ENCODE measurements at regions not wholly inside any gene's neighbourhood (a gene's known extent, or its start where the extent isn't known, plus 50 kb on each side); places are given as distances from the start of the nearest gene placed in this dataset.

DNA sequence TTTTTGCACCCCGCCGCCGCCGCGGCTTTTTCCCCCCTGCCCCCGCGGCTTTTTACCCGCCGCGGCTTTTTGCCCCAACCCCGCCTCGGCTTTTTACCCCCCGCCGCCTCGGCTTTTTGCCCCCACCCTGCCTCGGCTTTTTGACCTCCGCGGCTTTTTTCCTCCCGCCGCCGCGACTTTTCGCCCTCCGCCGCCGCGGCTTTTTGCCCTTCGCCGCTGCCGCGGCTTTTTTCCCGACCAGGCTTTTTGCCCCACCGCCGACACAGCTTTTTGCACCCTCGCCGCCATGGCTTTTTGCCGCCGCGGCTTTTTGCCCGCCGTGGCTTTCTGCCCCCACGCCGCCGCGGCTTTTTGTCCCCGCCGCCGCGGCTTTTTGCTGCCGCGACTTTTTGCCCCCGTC, 137.0 kb upstream of the TP53TG3D start:
- TF ChIP-seq, protein P1, sequence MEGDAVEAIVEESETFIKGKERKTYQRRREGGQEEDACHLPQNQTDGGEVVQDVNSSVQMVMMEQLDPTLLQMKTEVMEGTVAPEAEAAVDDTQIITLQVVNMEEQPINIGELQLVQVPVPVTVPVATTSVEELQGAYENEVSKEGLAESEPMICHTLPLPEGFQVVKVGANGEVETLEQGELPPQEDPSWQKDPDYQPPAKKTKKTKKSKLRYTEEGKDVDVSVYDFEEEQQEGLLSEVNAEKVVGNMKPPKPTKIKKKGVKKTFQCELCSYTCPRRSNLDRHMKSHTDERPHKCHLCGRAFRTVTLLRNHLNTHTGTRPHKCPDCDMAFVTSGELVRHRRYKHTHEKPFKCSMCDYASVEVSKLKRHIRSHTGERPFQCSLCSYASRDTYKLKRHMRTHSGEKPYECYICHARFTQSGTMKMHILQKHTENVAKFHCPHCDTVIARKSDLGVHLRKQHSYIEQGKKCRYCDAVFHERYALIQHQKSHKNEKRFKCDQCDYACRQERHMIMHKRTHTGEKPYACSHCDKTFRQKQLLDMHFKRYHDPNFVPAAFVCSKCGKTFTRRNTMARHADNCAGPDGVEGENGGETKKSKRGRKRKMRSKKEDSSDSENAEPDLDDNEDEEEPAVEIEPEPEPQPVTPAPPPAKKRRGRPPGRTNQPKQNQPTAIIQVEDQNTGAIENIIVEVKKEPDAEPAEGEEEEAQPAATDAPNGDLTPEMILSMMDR (IDR thresholded peaks at IDR 0.05; ENCODE audit: low read depth, low read length, poor library complexity, severe bottlenecking): no peak
- TF ChIP-seq EZH2phosphoT487 (IDR thresholded peaks at IDR 0.05; ENCODE audit: borderline replicate concordance, low read length): no peak; the same call in 1 of the 2 replicates

Measured in DOHH2 (cell line).